GM12865 (cell line): ENCODE measurements at regions not wholly inside any gene's neighbourhood (a gene's known extent, or its start where the extent isn't known, plus 50 kb on each side); places are given as distances from the start of the nearest gene placed in this dataset.

Experiments used
- DNase-seq: peaks from one replicate; pipeline ENCODE4 v3.0.0; 2010; ENCODE audit warnings: low read depth
- H3K4me3 ChIP-seq: 2 replicates; pipeline ENCODE4 v1.5.1; 2011; ENCODE audit warnings: mild to moderate bottlenecking, low read depth, low read length, control low read depth
- CTCF ChIP-seq: IDR thresholded peaks from 2 replicates; pipeline ENCODE4 v1.5.1; 2011; ENCODE audit warnings: low read length, control low read depth, low read depth, inconsistent platforms; ENCODE audit not compliant: insufficient read depth; ENCODE audit errors: missing control alignments

DNA sequence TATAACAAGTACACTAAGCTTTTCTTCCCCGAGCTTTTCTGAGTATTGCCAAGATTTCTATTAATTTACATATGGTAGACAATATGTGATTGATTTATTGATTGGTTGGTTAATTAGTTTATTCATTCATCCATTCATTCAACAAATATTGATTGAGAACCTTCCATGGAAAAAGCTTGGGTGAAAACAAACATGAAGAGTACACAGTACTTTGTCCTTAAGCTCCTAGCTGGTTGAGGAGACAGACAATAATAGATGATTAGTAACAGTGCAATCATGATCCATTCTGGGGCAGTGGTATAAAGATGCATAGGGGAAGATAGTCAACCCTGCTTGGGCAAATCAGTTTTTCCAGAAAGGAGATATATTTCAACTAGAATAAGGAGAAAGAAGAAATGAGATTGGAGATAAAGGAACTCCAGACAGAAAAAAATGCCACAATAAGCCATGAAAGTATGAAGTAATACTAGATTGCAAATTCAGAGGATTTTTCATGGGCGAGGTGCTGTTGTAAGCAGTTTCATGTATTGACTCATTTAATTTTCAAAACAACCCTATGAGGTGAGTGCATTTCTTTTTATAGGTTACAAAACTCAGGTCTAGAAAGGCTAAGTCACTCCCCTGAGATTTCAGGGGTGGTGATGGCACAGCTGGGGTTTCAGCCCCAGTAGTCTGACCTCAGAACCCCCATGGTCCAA is 129.5 kb downstream of the RND3 start:
- no peak for TF ChIP-seq CTCF
- DNase-seq = peak; percentile 86
- no peak overlapping the region for H3K4me3 ChIP-seq

DNA sequence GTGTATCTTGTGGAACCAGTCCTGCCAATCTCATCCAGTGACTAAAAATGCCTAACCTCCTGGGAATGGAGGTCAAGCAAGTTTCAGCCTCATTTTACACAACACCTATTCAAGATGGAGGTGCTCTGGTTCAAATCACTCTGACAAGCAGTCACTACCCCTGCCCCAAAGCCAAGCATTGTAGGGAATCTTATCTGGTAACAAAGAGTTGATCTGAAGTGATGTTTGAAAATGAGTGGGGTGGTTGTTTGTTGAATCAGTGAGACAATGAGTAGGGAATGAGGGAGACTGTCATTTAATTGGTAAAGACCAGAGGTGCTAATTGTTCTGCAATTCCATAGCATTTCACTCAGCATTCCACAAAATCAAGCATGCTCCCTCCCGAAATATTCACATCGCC is 132.0 kb downstream of the RND3 start:
- H3K4me3 ChIP-seq = no peak overlapping the region
- no peak for TF ChIP-seq CTCF
- no peak for DNase-seq

- TF ChIP-seq CTCF = no peak
- DNase-seq = no peak
- H3K4me3 ChIP-seq = no peak overlapping the region
These were observed 134.1 kb downstream of the RND3 start for GRCh38 chr2:150353376-150353775.

DNA sequence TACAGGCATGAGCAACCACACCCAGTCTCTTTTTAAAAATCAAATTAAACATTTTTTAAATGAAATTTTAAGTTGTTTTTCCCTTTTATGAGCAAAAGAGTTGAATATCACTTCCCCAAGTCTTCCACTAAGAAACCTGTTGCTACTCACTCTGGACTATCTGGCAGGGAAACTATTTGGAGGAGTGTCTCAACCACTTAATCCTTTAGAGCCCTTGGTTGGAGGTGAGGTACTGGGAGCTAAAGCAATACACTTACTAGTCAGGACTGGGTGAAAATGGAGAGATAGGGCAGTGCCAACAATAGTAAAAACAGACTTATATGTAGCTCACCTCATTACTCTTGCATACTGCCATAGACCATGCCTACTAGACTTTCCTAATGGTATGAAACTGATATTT is 135.5 kb downstream of the RND3 start:
- no peak for TF ChIP-seq CTCF
- DNase-seq = no peak
- no peak overlapping the region for H3K4me3 ChIP-seq

GRCh38 chr2:150350500-150350899 is 137.0 kb downstream of the RND3 start:
- H3K4me3 ChIP-seq = no peak overlapping the region
- no peak for TF ChIP-seq CTCF
- no peak for DNase-seq

DNA sequence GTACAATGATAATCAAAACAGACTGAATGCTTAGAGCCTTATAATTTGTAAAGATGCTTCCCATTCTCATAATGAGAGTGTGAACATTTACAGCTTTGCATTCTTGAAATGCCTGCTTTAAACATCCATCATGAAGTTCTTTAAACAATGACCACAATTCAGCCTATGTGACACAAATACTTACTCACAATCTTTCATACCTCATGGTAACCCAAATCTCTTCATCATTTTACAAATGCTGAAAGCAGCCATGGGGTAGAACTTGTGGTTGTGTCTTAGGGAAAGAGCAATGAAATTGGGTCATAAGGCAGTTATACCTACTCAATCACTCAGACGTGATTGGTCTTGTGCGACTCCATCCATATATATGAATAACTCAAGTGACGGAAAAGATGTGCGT is 140.7 kb downstream of the RND3 start:
- no peak for TF ChIP-seq CTCF
- no peak overlapping the region for H3K4me3 ChIP-seq
- no peak for DNase-seq
